Right lobe of liver (tissue), 4 donors: ENCODE measurements at regions not wholly inside any gene's neighbourhood (a gene's known extent, or its start where the extent isn't known, plus 50 kb on each side); places are given as distances from the start of the nearest gene placed in this dataset.

ENCODE experiments used
- POLR2A ChIP-seq: fragments of 450-650 bp; IDR thresholded peaks from one replicate; pipeline ENCODE4 v1.6.1; 2017; ENCODE audit warnings: antibody characterized with exemption, mild to moderate bottlenecking
- TF ChIP-seq, protein P1 (sequence below), 4 donors: fragments of 200-600 bp in 3 of 4; fragments of 450-650 bp in 1 of 4; IDR thresholded peaks; one replicate each; pipeline versions ENCODE4 v1.5.1 to v1.8.0; 2016 to 2022; ENCODE audit warnings: antibody characterized with exemption in 4 of 4, mild to moderate bottlenecking in 2 of 4
- donor health status: DM: no; HTN: no; CAD: no.
- donor health status: DM: no; HTN: no; CAD: no.
- donor health status: DM: no; HTN: yes; CAD: no.

- TF ChIP-seq, protein P1, sequence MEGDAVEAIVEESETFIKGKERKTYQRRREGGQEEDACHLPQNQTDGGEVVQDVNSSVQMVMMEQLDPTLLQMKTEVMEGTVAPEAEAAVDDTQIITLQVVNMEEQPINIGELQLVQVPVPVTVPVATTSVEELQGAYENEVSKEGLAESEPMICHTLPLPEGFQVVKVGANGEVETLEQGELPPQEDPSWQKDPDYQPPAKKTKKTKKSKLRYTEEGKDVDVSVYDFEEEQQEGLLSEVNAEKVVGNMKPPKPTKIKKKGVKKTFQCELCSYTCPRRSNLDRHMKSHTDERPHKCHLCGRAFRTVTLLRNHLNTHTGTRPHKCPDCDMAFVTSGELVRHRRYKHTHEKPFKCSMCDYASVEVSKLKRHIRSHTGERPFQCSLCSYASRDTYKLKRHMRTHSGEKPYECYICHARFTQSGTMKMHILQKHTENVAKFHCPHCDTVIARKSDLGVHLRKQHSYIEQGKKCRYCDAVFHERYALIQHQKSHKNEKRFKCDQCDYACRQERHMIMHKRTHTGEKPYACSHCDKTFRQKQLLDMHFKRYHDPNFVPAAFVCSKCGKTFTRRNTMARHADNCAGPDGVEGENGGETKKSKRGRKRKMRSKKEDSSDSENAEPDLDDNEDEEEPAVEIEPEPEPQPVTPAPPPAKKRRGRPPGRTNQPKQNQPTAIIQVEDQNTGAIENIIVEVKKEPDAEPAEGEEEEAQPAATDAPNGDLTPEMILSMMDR (IDR thresholded peaks at IDR 0.05) = no peak
- TF ChIP-seq POLR2A = no peak
Observed at GRCh38 chr4:18369561-18369960, 348.0 kb upstream of the LCORL start.
